GM10248 (cell line): ENCODE measurements at regions not wholly inside any gene's neighbourhood (a gene's known extent, or its start where the extent isn't known, plus 50 kb on each side); places are given as distances from the start of the nearest gene placed in this dataset.

Experiments used
- CTCF ChIA-PET: fragments of 300-600 bp; sonication (Branson Sonifier 250); formaldehyde crosslinking; extraction: SDS; loops from one replicate; lab custom pipeline; 2021; ENCODE audit warnings: antibody characterized with exemption; lab: Yijun Ruan, JAX
- POLR2A ChIA-PET: fragments of 350-650 bp; sonication (Branson Sonifier 250); formaldehyde crosslinking; extraction: SDS; loops from one replicate; lab custom pipeline; 2020; ENCODE audit warnings: antibody characterized with exemption; lab: Yijun Ruan, JAX
- DNase-seq: peaks from one replicate; pipeline ENCODE4 v3.0.0; 2012; ENCODE audit errors: extremely low spot score
- TF ChIP-seq, protein P1 (sequence below): IDR thresholded peaks from 2 replicates; pipeline ENCODE4 v1.5.1; 2012; ENCODE audit warnings: mild to moderate bottlenecking, low read depth; ENCODE audit errors: extremely low read depth, missing control alignments, control extremely low read depth

DNA sequence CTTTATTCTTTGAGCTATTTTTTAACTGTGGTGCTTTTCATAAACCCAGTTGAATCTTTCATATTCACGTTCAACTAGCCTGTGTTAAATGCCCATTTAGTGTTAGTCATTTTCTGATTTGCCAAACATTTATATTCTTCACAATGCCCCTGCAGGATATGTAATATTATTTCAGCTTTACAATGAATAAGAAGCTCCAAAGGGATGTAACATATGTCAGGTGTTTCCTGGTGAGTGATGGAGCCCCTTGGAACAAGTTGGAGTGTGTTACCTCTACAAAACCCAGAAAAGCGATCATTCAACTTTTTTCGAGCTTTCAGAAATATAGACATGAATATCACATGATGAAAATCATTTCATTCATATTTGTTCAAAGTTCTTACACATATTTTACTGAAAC lies 471.0 kb upstream of the CDH2 start:
- DNase-seq, result no peak
- POLR2A ChIA-PET, result no interaction called here
- CTCF ChIA-PET, result interaction anchor here (1.5 kb wide), 1 partner anchor 14 kb away, joined by 5 read pairs; no protein-coding TSS in a partner anchor
- TF ChIP-seq, protein P1, sequence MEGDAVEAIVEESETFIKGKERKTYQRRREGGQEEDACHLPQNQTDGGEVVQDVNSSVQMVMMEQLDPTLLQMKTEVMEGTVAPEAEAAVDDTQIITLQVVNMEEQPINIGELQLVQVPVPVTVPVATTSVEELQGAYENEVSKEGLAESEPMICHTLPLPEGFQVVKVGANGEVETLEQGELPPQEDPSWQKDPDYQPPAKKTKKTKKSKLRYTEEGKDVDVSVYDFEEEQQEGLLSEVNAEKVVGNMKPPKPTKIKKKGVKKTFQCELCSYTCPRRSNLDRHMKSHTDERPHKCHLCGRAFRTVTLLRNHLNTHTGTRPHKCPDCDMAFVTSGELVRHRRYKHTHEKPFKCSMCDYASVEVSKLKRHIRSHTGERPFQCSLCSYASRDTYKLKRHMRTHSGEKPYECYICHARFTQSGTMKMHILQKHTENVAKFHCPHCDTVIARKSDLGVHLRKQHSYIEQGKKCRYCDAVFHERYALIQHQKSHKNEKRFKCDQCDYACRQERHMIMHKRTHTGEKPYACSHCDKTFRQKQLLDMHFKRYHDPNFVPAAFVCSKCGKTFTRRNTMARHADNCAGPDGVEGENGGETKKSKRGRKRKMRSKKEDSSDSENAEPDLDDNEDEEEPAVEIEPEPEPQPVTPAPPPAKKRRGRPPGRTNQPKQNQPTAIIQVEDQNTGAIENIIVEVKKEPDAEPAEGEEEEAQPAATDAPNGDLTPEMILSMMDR, result no peak

DNA sequence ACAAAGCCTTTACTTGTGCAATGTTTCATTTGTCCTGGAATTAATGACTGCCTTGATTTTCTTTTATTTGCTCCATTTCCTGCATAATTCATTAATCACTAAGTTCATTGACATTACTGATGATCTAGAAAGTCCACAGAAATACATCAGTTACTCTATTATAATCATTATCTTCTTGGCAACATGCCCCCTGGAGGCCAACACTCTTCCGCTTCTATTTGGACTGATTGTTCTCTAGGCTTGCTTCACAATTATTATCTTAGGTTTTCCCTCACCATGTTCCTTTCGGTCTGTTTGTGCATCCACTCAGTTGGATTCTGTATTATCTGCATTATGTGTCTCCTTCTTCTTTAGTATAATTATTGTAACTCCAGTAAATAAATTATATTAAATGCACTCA lies 461.0 kb upstream of the CDH2 start:
- TF ChIP-seq, protein P1, result no peak
- DNase-seq, result no peak
- ChIA-PET POLR2A (no interaction called here), CTCF (no interaction called here)

GRCh38 chr18:28635530-28635929 lies 458.6 kb upstream of the CDH2 start:
- TF ChIP-seq, protein P1, result no peak
- ChIA-PET CTCF (interaction anchor here (0.9 to 2.0 kb wide), 2 partner anchors 10 to 16 kb away, joined by 3 to 7 read pairs; no protein-coding TSS in a partner anchor), POLR2A (no interaction called here)
- DNase-seq, result no peak

- ChIA-PET CTCF (no interaction called here), POLR2A (no interaction called here)
- no peak for DNase-seq
- TF ChIP-seq, protein P1, result no peak
These were observed 449.8 kb upstream of the CDH2 start for GRCh38 chr18:28626756-28627155.

- DNase-seq, result no peak
- CTCF ChIA-PET, result interaction anchor here (1.3 kb wide), 1 partner anchor 16 kb away, joined by 3 read pairs; no protein-coding TSS in a partner anchor
- POLR2A ChIA-PET, result no interaction called here
- TF ChIP-seq, protein P1, result no peak
These were observed 431.1 kb upstream of the CDH2 start for GRCh38 chr18:28607991-28608390.

- TF ChIP-seq, protein P1, result no peak
- POLR2A ChIA-PET, result no interaction called here
These were observed 429.8 kb upstream of the CDH2 start for GRCh38 chr18:28606686-28607085.

More at GRCh38 chr18:28606686-28607085, 429.8 kb upstream of the CDH2 start:
- CTCF ChIA-PET, result interaction anchor here (1.3 kb wide), 1 partner anchor 17 kb away, joined by 3 read pairs; no protein-coding TSS in a partner anchor
- DNase-seq, result no peak
